Erythroblast (primary cell): ENCODE measurements at regions not wholly inside any gene's neighbourhood (a gene's known extent, or its start where the extent isn't known, plus 50 kb on each side); places are given as distances from the start of the nearest gene placed in this dataset.
A peak's percentile ranks its signal among the peaks of the same experiment; 100 is the strongest.

Experiments
- DNase-seq, 2 experiments: peaks; one replicate each; lab custom pipeline; 2025; lab: John Stamatoyannopoulos, UW
- GATA1 ChIP-seq: IDR thresholded peaks from 2 replicates; pipeline ENCODE4 v1.6.1; 2011; ENCODE audit warnings: low read depth, mild to moderate bottlenecking, control low read depth, low read length, moderate library complexity
- POLR2A ChIP-seq: IDR thresholded peaks from 2 replicates; pipeline ENCODE4 v1.6.1; 2011; ENCODE audit warnings: mild to moderate bottlenecking, low read length

- no peak for TF ChIP-seq GATA1
- DNase-seq, result no peak
Measured at GRCh38 chr7:125611582-125611981, 682.0 kb upstream of the POT1 start.

GRCh38 chr7:125606671-125607070 lies 677.0 kb upstream of the POT1 start:
- DNase-seq, result no peak
- TF ChIP-seq POLR2A (no peak), GATA1 (no peak)

GRCh38 chr7:125605241-125605640 lies 675.6 kb upstream of the POT1 start:
- peak in 1 of 2 experiments; percentile 25 for DNase-seq
- TF ChIP-seq POLR2A (no peak), GATA1 (no peak)

- DNase-seq, result no peak
- TF ChIP-seq POLR2A, result no peak
- no peak for TF ChIP-seq GATA1
Measured at GRCh38 chr7:125602441-125602840, 672.8 kb upstream of the POT1 start.

- peak in 1 of 2 experiments; percentile 41 for DNase-seq
- TF ChIP-seq GATA1 (no peak), POLR2A (no peak)
Measured at GRCh38 chr7:125599387-125599786, 669.8 kb upstream of the POT1 start.

GRCh38 chr7:125592331-125592730 lies 662.7 kb upstream of the POT1 start:
- TF ChIP-seq POLR2A (no peak), GATA1 (no peak)
- DNase-seq, result no peak

GRCh38 chr7:125573126-125573525 lies 643.5 kb upstream of the POT1 start:
- no peak for DNase-seq
- no peak for TF ChIP-seq GATA1
- TF ChIP-seq POLR2A, result no peak

GRCh38 chr7:125572414-125572813 lies 642.8 kb upstream of the POT1 start:
- no peak for TF ChIP-seq POLR2A
- TF ChIP-seq GATA1, result no peak
- no peak for DNase-seq

- no peak for TF ChIP-seq POLR2A
- no peak for TF ChIP-seq GATA1
- DNase-seq, result no peak
Measured at GRCh38 chr7:125568799-125569198, 639.2 kb upstream of the POT1 start.

GRCh38 chr7:125567686-125568085 lies 638.1 kb upstream of the POT1 start:
- no peak for TF ChIP-seq POLR2A
- no peak for TF ChIP-seq GATA1
- no peak for DNase-seq

- no peak for TF ChIP-seq POLR2A
- TF ChIP-seq GATA1, result no peak
- no peak for DNase-seq
Measured at GRCh38 chr7:125563964-125564529, 634.4 kb upstream of the POT1 start.

GRCh38 chr7:125563557-125563956 lies 633.9 kb upstream of the POT1 start:
- DNase-seq, result no peak
- TF ChIP-seq POLR2A, result no peak
- no peak for TF ChIP-seq GATA1

GRCh38 chr7:125561006-125561405 lies 631.4 kb upstream of the POT1 start:
- TF ChIP-seq GATA1 (no peak), POLR2A (no peak)
- DNase-seq, result no peak

GRCh38 chr7:125559921-125560320 lies 630.3 kb upstream of the POT1 start:
- DNase-seq, result no peak
- no peak for TF ChIP-seq POLR2A
- TF ChIP-seq GATA1, result no peak

- TF ChIP-seq GATA1 (no peak), POLR2A (no peak)
- DNase-seq, result no peak
Measured at GRCh38 chr7:125555916-125556315, 626.3 kb upstream of the POT1 start.

GRCh38 chr7:125551008-125551407 lies 621.4 kb upstream of the POT1 start:
- no peak for DNase-seq
- no peak for TF ChIP-seq POLR2A
- TF ChIP-seq GATA1, result no peak
